GM10266 (cell line): ENCODE measurements at regions not wholly inside any gene's neighbourhood (a gene's known extent, or its start where the extent isn't known, plus 50 kb on each side); places are given as distances from the start of the nearest gene placed in this dataset.

Source experiments
- DNase-seq: peaks from one replicate; pipeline ENCODE4 v3.0.0; 2012; ENCODE audit errors: extremely low spot score
- CTCF ChIP-seq: IDR thresholded peaks from 2 replicates; pipeline ENCODE4 v1.5.1; 2012; ENCODE audit warnings: mild to moderate bottlenecking, low read depth; ENCODE audit not compliant: control insufficient read depth, insufficient read depth; ENCODE audit errors: missing control alignments

- DNase-seq = no peak
- TF ChIP-seq CTCF = no peak
Measured at GRCh38 chr2:7795778-7796563, 878.8 kb downstream of the RNF144A start.

- no peak for TF ChIP-seq CTCF
- no peak for DNase-seq
Measured at GRCh38 chr2:7800031-7800430, 881.8 kb upstream of the ID2 start.

GRCh38 chr2:7801212-7801611 is 880.6 kb upstream of the ID2 start:
- DNase-seq = no peak
- TF ChIP-seq CTCF = no peak

- DNase-seq = no peak
- TF ChIP-seq CTCF = no peak
Measured at GRCh38 chr2:7803515-7803914, 878.3 kb upstream of the ID2 start.

GRCh38 chr2:7809640-7810039 is 872.2 kb upstream of the ID2 start:
- TF ChIP-seq CTCF = no peak
- no peak for DNase-seq

- DNase-seq = no peak
- no peak for TF ChIP-seq CTCF
Measured at GRCh38 chr2:7811073-7811472, 870.8 kb upstream of the ID2 start.

GRCh38 chr2:7812231-7812995 is 869.4 kb upstream of the ID2 start:
- no peak for DNase-seq
- no peak for TF ChIP-seq CTCF
